DOHH2 (cell line): ENCODE measurements at regions not wholly inside any gene's neighbourhood (a gene's known extent, or its start where the extent isn't known, plus 50 kb on each side); places are given as distances from the start of the nearest gene placed in this dataset.

ENCODE experiments used
- H3F3A ChIP-seq: fragments of 200-600 bp; sonication (generic), shearing (Covaris generic); 2 replicates; pipeline ENCODE4 v1.6.0; 2016; ENCODE audit warnings: antibody characterized with exemption, mild to moderate bottlenecking; ENCODE audit not compliant: control insufficient read depth, insufficient read depth
- H3K27ac ChIP-seq: fragments of 200-600 bp; sonication (generic); 2 replicates; pipeline ENCODE4 v1.5.1; 2014; ENCODE audit warnings: low read depth, mild to moderate bottlenecking, low read length, moderate library complexity
- H3K27me3 ChIP-seq: fragments of 200-600 bp; sonication (generic); 2 replicates; pipeline ENCODE4 v1.6.1; 2014; ENCODE audit warnings: mild to moderate bottlenecking, low read length, mixed read lengths; ENCODE audit not compliant: control insufficient read depth
- H3K36me3 ChIP-seq: fragments of 200-600 bp; sonication (generic); 2 replicates; pipeline ENCODE4 v1.6.1; 2014; ENCODE audit warnings: mild to moderate bottlenecking, low read length, moderate library complexity, mixed read lengths; ENCODE audit not compliant: control insufficient read depth
- H3K4me1 ChIP-seq: fragments of 200-600 bp; sonication (generic); 2 replicates; pipeline ENCODE4 v1.6.1; 2014; ENCODE audit warnings: mild to moderate bottlenecking, low read length, mixed read lengths; ENCODE audit not compliant: control insufficient read depth
- H3K4me2 ChIP-seq: fragments of 200-600 bp; sonication (generic); 2 replicates; pipeline ENCODE4 v1.6.0; 2014; ENCODE audit warnings: mild to moderate bottlenecking, low read length, moderate library complexity
- H3K4me3 ChIP-seq: fragments of 200-600 bp; sonication (generic); 2 replicates; pipeline ENCODE4 v1.5.1; 2014; ENCODE audit warnings: mild to moderate bottlenecking, low read length, mixed read lengths
- H3K79me2 ChIP-seq: fragments of 200-600 bp; sonication (generic); 2 replicates; pipeline ENCODE4 v1.6.1; 2014; ENCODE audit warnings: mild to moderate bottlenecking, low read length, mixed read lengths; ENCODE audit not compliant: control insufficient read depth
- H3K9me2 ChIP-seq: fragments of 200-600 bp; sonication (generic); replicated peaks from 2 replicates; pipeline ENCODE4 v1.6.1; 2014; ENCODE audit warnings: mild to moderate bottlenecking, low read length, mixed read lengths; ENCODE audit not compliant: control insufficient read depth
- H3K9me3 ChIP-seq: fragments of 200-600 bp; sonication (generic); 2 replicates; pipeline ENCODE4 v1.6.1; 2014; ENCODE audit warnings: antibody characterized with exemption, low read length, mixed read lengths; ENCODE audit not compliant: control insufficient read depth, insufficient read depth
- H4K20me1 ChIP-seq: fragments of 200-600 bp; sonication (generic); 2 replicates; pipeline ENCODE4 v1.6.0; 2014; ENCODE audit warnings: low read depth, mild to moderate bottlenecking, antibody characterized with exemption, low read length, moderate library complexity; ENCODE audit not compliant: control insufficient read depth, insufficient read depth
- EZH2phosphoT487 ChIP-seq: fragments of 200-600 bp; sonication (generic); IDR thresholded peaks from 2 replicates; pipeline ENCODE4 v1.6.1; 2017; ENCODE audit warnings: borderline replicate concordance, mild to moderate bottlenecking, antibody characterized with exemption, low read length, moderate library complexity, mixed read lengths
- TF ChIP-seq, protein P1 (sequence below): fragments of 200-600 bp; sonication (generic); IDR thresholded peaks from one replicate; pipeline ENCODE4 v1.5.1; 2014; ENCODE audit warnings: antibody characterized with exemption, mild to moderate bottlenecking, low read depth, low read length; ENCODE audit not compliant: poor library complexity, severe bottlenecking

DNA sequence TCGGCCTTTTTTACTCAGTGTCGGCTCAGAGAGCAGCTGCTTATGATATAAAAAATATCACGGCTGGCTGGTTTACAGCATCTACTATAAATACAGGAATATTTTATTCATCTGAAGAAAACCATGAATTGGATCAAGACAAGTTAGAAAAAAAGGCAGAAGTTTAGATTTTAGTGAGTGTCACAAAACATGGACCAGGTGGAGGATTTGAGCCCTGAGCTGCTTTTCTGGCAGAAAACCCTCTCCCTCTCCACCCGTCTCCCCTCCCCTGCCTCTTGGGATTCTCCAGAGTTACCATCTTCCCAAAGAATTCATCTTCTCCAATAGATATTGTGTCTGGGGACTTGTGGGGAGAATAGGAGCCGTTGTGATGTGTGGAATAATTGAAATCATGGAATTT is 142.8 kb upstream of the RAI2 start:
- Histone ChIP-seq H3K9me2 (no peaks in the 10 kb centered on the region), H4K20me1 (no peaks in the 10 kb centered on the region), H3K4me2 (no peak overlapping the region), H3K36me3 (no peaks in the 10 kb centered on the region), H3K4me1 (no peaks in the 10 kb centered on the region), H3K27ac (no peak overlapping the region), H3K4me3 (no peak overlapping the region), H3F3A (no peaks in the 10 kb centered on the region), H3K79me2 (no peaks in the 10 kb centered on the region), H3K9me3 (no peaks in the 10 kb centered on the region), H3K27me3 (no peaks in the 10 kb centered on the region)
- TF ChIP-seq EZH2phosphoT487: no peak

DNA sequence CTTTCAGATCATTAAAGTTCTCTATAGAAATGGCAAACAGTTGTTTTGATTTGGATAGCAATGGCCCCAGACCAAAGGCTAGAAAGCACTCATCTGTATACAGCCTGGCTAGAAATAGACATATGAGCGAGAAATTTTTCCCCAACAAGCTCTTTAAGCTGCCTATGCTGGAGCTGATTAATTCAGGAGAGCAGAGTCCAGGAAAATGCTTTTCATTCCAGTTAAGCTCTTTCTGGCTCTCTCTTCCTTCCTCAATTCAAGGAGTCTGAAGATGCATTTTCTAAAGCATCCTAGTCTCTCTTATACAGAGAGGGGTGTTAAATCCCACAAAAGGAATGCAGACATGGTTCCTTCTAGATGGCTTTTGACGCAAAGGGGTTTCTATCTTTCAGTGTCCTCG is 141.7 kb upstream of the RAI2 start:
- H3K9me2 ChIP-seq: no peaks in the 10 kb centered on the region
- H3K4me2 ChIP-seq: no peak overlapping the region
- no peaks in the 10 kb centered on the region for H3K36me3 ChIP-seq
- no peak overlapping the region for H3K4me3 ChIP-seq
- no peaks in the 10 kb centered on the region for H3K9me3 ChIP-seq
- H3K79me2 ChIP-seq: no peaks in the 10 kb centered on the region
- TF ChIP-seq, protein P1, sequence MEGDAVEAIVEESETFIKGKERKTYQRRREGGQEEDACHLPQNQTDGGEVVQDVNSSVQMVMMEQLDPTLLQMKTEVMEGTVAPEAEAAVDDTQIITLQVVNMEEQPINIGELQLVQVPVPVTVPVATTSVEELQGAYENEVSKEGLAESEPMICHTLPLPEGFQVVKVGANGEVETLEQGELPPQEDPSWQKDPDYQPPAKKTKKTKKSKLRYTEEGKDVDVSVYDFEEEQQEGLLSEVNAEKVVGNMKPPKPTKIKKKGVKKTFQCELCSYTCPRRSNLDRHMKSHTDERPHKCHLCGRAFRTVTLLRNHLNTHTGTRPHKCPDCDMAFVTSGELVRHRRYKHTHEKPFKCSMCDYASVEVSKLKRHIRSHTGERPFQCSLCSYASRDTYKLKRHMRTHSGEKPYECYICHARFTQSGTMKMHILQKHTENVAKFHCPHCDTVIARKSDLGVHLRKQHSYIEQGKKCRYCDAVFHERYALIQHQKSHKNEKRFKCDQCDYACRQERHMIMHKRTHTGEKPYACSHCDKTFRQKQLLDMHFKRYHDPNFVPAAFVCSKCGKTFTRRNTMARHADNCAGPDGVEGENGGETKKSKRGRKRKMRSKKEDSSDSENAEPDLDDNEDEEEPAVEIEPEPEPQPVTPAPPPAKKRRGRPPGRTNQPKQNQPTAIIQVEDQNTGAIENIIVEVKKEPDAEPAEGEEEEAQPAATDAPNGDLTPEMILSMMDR: no peak
- no peak for TF ChIP-seq EZH2phosphoT487
- no peak overlapping the region for H3K27ac ChIP-seq
- no peaks in the 10 kb centered on the region for H3F3A ChIP-seq
- H4K20me1 ChIP-seq: no peaks in the 10 kb centered on the region
- no peaks in the 10 kb centered on the region for H3K4me1 ChIP-seq
- H3K27me3 ChIP-seq: no peaks in the 10 kb centered on the region

DNA sequence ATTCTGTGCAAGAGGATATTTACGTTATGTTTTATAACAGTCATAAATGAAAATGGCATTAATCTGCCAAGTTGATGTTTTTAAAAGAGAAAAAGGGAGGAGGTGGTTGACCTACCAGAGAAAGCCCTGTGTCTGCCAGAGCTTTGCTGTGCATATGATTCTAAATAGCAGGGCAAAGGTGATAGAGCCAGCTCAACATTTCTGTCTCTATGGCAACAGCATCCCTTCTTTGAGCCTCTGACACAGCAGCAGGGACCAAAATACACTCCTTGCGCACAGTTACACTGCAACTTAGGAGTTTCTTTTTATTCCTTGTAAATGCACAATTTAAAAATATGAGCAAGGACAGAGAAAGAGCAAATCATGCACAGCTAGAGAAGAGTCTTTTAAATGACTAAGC is 133.3 kb upstream of the RAI2 start:
- Histone ChIP-seq H3K36me3 (no peaks in the 10 kb centered on the region), H3K27me3 (no peaks in the 10 kb centered on the region), H3K4me1 (no peaks in the 10 kb centered on the region), H3K9me3 (no peaks in the 10 kb centered on the region), H4K20me1 (no peaks in the 10 kb centered on the region), H3K4me2 (no peak overlapping the region), H3K4me3 (no peak overlapping the region), H3K79me2 (no peaks in the 10 kb centered on the region), H3K27ac (no peak overlapping the region), H3K9me2 (no peaks in the 10 kb centered on the region), H3F3A (no peaks in the 10 kb centered on the region)
- TF ChIP-seq, protein P1: no peak
- TF ChIP-seq EZH2phosphoT487: no peak

DNA sequence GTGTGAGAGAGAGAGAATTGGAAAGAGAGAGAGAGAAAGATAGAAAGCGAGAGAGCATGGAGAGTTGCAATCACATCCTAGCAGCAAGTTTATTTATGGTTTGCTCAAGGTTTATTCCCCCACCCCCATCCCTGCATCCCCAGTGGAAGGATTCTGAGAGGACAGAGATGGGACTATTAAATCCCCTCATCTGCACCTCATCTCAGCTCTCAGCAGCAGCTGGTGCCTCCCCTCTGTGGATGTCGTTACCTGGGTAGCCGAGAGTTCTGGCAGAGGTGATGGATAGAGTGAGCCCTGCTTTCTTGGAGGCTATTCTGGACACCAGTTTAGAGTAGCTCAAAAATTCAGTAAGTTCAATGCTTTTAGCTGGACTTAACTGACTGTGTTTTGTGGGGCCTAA is 132.0 kb upstream of the RAI2 start:
- Histone ChIP-seq H3K27me3 (no peaks in the 10 kb centered on the region), H3K4me2 (no peak overlapping the region), H4K20me1 (no peaks in the 10 kb centered on the region), H3F3A (no peaks in the 10 kb centered on the region), H3K9me2 (no peaks in the 10 kb centered on the region), H3K27ac (no peak overlapping the region), H3K4me3 (no peak overlapping the region), H3K9me3 (no peaks in the 10 kb centered on the region), H3K4me1 (no peaks in the 10 kb centered on the region), H3K36me3 (no peaks in the 10 kb centered on the region), H3K79me2 (no peaks in the 10 kb centered on the region)
- TF ChIP-seq, protein P1: no peak
- TF ChIP-seq EZH2phosphoT487: no peak
